Mucosa of rectum (tissue), 2 donors: ENCODE measurements at regions not wholly inside any gene's neighbourhood (a gene's known extent, or its start where the extent isn't known, plus 50 kb on each side); places are given as distances from the start of the nearest gene placed in this dataset.

Experiments used
- H3K27ac ChIP-seq, 2 donors: one replicate each; pipeline ENCODE4 v1.7.0; 2013; ENCODE audit warnings: inconsistent platforms in 2 of 2, low read depth in 2 of 2, low read length in 2 of 2
- H3K27me3 ChIP-seq, 2 donors: one replicate each; pipeline ENCODE4 v1.7.0; 2013; ENCODE audit warnings: low read length in 2 of 2; ENCODE audit not compliant: control insufficient read depth in 2 of 2, insufficient read depth in 2 of 2
- H3K36me3 ChIP-seq, 2 donors: one replicate each; pipeline ENCODE4 v1.7.0; 2013; ENCODE audit warnings: low read length in 2 of 2; ENCODE audit not compliant: control insufficient read depth in 2 of 2, insufficient read depth in 2 of 2
- H3K4me1 ChIP-seq, 2 donors: one replicate each; pipeline ENCODE4 v1.7.0; 2013; ENCODE audit warnings: low read length in 2 of 2, mild to moderate bottlenecking in 1 of 2; ENCODE audit not compliant: control insufficient read depth in 2 of 2, insufficient read depth in 2 of 2
- H3K4me3 ChIP-seq, 2 donors: one replicate each; pipeline ENCODE4 v1.7.0; 2013; ENCODE audit warnings: low read length in 2 of 2
- H3K9ac ChIP-seq, 2 donors: one replicate each; pipeline ENCODE4 v1.7.0; 2013; ENCODE audit warnings: low read length in 2 of 2, low read depth in 1 of 2, mild to moderate bottlenecking in 1 of 2
- H3K9me3 ChIP-seq, 2 donors: one replicate each; pipeline ENCODE4 v1.7.0; 2013; ENCODE audit warnings: low read length in 2 of 2; ENCODE audit not compliant: control insufficient read depth in 2 of 2
- donor health status: healthy.
- donor health status: Normal muscosa, but diverticular disease.

GRCh38 chr12:4059898-4060568, 186.8 kb upstream of the PARP11 start:
- H3K9ac ChIP-seq = no peak overlapping the region
- no peak overlapping the region for H3K27ac ChIP-seq
- no peaks in the 10 kb centered on the region for H3K36me3 ChIP-seq
- no peaks in the 10 kb centered on the region for H3K27me3 ChIP-seq
- H3K4me1 ChIP-seq = no peaks in the 10 kb centered on the region
- H3K9me3 ChIP-seq = no peaks in the 10 kb centered on the region
- no peak overlapping the region for H3K4me3 ChIP-seq

GRCh38 chr12:4056910-4057845, 184.0 kb upstream of the PARP11 start:
- H3K4me1 ChIP-seq = no peaks in the 10 kb centered on the region
- H3K36me3 ChIP-seq = no peaks in the 10 kb centered on the region
- no peaks in the 10 kb centered on the region for H3K27me3 ChIP-seq
- no peak overlapping the region for H3K9ac ChIP-seq
- no peaks in the 10 kb centered on the region for H3K9me3 ChIP-seq
- no peak overlapping the region for H3K4me3 ChIP-seq
- no peak overlapping the region for H3K27ac ChIP-seq

GRCh38 chr12:4054630-4055029, 181.4 kb upstream of the PARP11 start:
- Histone ChIP-seq H3K27ac (no peak overlapping the region), H3K27me3 (no peaks in the 10 kb centered on the region), H3K36me3 (no peaks in the 10 kb centered on the region), H3K4me1 (no peaks in the 10 kb centered on the region), H3K9ac (no peak overlapping the region), H3K4me3 (no peak overlapping the region), H3K9me3 (no peaks in the 10 kb centered on the region)

GRCh38 chr12:4052691-4053090, 179.5 kb upstream of the PARP11 start:
- Histone ChIP-seq H3K36me3 (no peaks in the 10 kb centered on the region), H3K9me3 (no peaks in the 10 kb centered on the region), H3K9ac (no peak overlapping the region), H3K4me1 (no peaks in the 10 kb centered on the region), H3K27ac (no peak overlapping the region), H3K4me3 (no peak overlapping the region), H3K27me3 (no peaks in the 10 kb centered on the region)

- H3K9me3 ChIP-seq = no peaks in the 10 kb centered on the region
- no peak overlapping the region for H3K4me3 ChIP-seq
- H3K27me3 ChIP-seq = no peaks in the 10 kb centered on the region
- no peak overlapping the region for H3K9ac ChIP-seq
- H3K4me1 ChIP-seq = peaks cover 1 to 3% of the 10 kb centered on the region in 2 donors
- H3K27ac ChIP-seq = no peak overlapping the region
- no peaks in the 10 kb centered on the region for H3K36me3 ChIP-seq
These were observed 178.4 kb upstream of the PARP11 start for GRCh38 chr12:4051596-4051995.

- Histone ChIP-seq H3K4me3 (no peak overlapping the region), H3K36me3 (no peaks in the 10 kb centered on the region), H3K4me1 (peaks cover 8 to 10% of the 10 kb centered on the region in 2 donors), H3K27ac (no peak overlapping the region), H3K27me3 (peaks cover 0 to 3% of the 10 kb centered on the region in 2 donors), H3K9ac (no peak overlapping the region), H3K9me3 (no peaks in the 10 kb centered on the region)
These were observed 177.1 kb upstream of the PARP11 start for GRCh38 chr12:4050340-4050739.

- Histone ChIP-seq H3K4me3 (no peak overlapping the region), H3K36me3 (no peaks in the 10 kb centered on the region), H3K27ac (no peak overlapping the region), H3K9me3 (no peaks in the 10 kb centered on the region), H3K9ac (no peak overlapping the region), H3K4me1 (peaks cover 8 to 10% of the 10 kb centered on the region in 2 donors), H3K27me3 (peaks cover 0 to 3% of the 10 kb centered on the region in 2 donors)
These were observed 176.3 kb upstream of the PARP11 start for GRCh38 chr12:4049298-4050080.

- H3K4me1 ChIP-seq = peaks cover 8 to 10% of the 10 kb centered on the region in 2 donors
- no peak overlapping the region for H3K9ac ChIP-seq
- H3K9me3 ChIP-seq = no peaks in the 10 kb centered on the region
- H3K4me3 ChIP-seq = no peak overlapping the region
- no peaks in the 10 kb centered on the region for H3K36me3 ChIP-seq
- H3K27ac ChIP-seq = no peak overlapping the region
- peaks cover 0 to 3% of the 10 kb centered on the region in 2 donors for H3K27me3 ChIP-seq
These were observed 174.2 kb upstream of the PARP11 start for GRCh38 chr12:4047421-4047820.

- Histone ChIP-seq H3K36me3 (no peaks in the 10 kb centered on the region), H3K9me3 (no peaks in the 10 kb centered on the region), H3K4me1 (peaks cover 10% of the 10 kb centered on the region in 2 donors), H3K27me3 (peaks cover 0 to 3% of the 10 kb centered on the region in 2 donors), H3K27ac (peak overlapping the region; percentile 35 to 48), H3K9ac (no peak overlapping the region), H3K4me3 (no peak overlapping the region)
These were observed 173.3 kb upstream of the PARP11 start for GRCh38 chr12:4046495-4046840.
